GM19468 (cell line): ENCODE measurements at regions not wholly inside any gene's neighbourhood (a gene's known extent, or its start where the extent isn't known, plus 50 kb on each side); places are given as distances from the start of the nearest gene placed in this dataset.
"Not testable (repeated sequence)": the region's sequence is repeated elsewhere in the genome, so short reads cannot be mapped to it uniquely, and the experiment has no call there.

Experiments used
- ATAC-seq: cut with Tn5 transposase; IDR thresholded peaks from one replicate; pipeline ENCODE4 v1.9.1; 2021; ENCODE audit warnings: mild to moderate bottlenecking, moderate library complexity, moderate number of reproducible peaks; ENCODE audit not compliant: unreplicated experiment; ENCODE audit errors: extremely low read depth

DNA sequence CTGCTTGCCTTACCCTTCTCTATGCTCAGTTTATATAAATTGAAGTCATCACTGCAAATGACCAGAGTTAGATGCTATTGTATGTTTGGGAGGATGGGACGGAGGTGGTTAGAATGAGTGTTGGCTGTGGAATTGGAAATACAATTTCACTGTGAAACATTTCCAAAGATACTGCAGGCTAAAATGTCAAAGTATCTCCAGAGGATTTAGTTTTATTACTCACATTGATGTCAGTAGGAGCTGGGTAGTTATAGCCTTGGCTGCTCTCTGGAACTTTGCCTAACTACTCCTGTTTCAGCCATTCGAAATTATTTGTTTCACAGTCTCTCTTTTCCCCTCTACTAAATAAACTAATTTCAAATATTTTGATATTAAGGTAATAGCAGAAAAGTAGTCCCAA, 92.6 kb upstream of the PPP3CA start:
- ATAC-seq: no peak

DNA sequence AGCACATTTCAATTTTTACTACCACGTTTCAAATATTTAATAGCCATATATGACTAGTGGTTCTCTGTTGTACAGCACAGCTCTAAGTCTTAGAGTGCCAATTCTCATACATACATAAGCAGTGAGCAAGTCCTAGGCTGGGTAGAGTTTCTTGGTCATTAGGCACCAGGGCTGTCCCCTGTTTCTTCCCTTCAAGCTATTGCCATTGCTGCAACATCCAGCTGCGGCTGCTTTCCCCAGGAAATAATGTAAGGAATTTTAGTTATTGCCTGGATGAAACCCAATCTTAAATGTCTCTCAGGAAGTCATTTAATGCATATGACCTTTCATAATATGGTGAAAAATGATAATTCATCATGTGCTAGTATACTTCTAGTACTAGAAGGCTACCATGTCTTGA, 74.1 kb upstream of the PPP3CA start:
- ATAC-seq: no peak

DNA sequence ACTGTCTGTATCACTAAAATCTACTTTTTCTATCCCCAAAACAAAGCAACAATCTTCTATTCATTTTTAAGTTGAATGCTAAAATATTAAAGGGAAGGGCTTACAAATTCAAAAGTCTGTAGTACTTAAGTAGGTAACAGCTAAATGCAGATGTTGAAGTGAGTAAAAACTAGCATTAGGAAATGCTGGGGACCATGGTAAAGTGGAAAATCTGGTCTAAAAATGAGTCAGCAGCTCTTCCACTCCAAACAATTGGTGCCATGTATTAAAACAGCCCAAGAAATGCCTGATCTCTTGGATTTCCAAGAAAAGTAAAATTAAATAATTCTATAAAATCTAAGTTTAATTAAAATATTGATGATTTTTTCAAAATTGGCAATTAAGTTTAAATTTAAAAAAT, 73.3 kb upstream of the PPP3CA start:
- no peak for ATAC-seq

DNA sequence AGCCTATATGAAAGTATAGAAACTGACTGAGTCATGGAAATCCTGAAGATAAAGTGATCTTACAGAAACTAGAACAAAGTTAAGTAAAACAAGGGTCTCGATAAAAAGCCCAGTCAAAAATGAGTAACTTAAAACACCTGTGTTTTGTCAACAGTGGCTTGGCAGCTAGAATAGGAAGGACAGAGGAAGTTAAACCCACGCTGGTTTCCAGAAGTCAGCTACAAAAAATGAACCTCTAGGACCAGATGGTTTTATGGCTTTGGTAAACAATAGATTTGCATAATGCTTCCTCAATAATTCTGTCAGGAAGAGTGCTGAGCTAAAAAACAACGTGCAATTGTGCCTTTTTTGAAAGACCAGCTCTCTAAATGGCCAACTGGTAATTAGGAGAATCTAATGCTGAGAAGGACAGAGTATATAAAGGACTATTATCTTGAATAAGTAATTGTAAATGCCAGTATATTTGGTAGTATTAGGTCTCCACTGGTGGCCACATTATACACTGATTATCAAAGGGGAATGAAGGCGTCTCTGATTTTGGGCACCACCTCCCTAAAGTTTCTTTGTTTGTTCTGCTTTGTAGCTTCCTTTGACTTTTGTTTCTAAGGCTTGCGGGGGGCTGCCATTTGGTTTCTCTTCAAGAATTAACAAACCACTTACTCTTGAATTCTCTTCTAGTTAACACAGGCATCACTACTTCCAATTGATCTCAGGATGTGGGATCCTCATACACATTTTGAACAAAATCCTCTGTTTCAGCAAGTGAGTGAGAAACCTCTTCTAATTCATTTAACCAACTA, 72.2 kb upstream of the PPP3CA start:
- ATAC-seq: peak; percentile 54

DNA sequence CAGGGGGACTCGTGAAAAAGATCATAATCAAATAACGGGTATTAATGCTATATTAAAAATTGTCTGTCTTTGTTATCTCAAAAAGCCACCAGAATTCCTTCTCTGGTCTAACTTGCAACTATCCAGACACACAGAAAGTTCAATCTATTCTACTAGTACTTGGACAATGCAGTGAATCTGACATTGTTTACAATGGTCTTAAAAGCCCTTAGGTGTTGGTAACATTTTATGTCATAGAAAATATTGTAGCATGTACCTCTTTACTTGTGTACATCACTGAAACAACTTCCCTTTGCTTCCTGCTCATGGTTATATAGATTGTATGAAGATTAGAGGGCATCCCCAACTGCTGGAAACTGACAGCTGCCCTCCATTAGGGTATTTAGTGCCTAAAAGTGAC, 71.1 kb upstream of the PPP3CA start:
- no peak for ATAC-seq

DNA sequence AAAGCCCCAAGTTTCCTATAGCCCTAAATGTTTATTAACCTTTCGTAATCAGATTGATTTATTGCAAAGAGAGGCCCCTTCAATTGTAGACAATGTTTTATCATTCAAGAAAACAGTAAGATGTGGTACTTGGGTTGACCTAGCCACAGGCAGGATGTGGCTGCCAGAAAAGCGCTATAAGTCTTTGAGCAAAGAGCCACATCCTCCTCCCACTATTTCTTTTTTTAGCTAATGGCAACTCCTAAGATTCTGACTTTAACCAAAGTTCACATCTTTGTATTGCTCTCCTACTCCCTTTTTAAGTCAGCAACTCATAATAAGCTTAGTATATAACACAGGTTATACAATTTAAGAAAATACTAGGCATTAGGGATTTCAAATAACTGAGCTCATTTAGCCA, 70.7 kb upstream of the PPP3CA start:
- peak; percentile 77 for ATAC-seq

DNA sequence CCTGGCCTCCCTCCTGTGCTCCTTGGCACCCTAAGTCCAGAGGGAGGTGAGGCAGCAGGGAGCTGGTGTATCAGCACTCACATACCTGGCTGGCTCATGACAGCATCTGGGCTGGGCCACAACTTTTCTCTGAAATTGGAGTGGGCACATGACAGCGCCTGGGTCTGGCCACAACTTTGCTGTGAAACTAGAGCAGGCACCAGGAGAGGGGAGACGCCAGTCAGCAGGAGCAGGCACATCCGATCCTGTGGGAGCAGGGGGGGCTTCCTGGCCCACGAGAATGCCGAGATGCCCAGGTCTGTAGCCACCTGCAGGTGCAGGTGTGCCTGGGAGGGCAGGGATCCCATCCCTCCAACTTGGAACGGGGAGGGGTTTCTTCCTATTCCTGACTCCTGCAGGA, 69.7 kb upstream of the PPP3CA start:
- ATAC-seq: no peak

DNA sequence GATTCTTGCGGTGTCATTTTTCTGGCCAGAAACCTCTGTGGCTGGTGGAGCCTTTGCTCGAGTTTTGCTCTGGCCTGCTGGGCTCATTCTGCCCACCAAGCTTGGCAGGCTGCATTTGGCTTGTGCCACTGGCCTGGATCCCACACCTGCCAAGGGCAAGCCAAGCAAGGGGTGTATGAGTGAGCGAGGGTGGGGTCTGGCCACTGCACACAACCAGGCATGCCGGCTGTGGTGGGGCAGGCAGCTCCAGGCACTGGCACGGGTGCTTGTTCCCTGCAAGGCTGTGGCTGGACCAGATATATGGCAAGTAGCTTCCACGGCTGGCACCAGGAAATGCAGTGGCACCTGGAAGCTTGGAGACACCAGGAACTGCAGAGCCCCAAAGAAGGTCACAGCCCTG, 68.6 kb upstream of the PPP3CA start:
- no peak for ATAC-seq

DNA sequence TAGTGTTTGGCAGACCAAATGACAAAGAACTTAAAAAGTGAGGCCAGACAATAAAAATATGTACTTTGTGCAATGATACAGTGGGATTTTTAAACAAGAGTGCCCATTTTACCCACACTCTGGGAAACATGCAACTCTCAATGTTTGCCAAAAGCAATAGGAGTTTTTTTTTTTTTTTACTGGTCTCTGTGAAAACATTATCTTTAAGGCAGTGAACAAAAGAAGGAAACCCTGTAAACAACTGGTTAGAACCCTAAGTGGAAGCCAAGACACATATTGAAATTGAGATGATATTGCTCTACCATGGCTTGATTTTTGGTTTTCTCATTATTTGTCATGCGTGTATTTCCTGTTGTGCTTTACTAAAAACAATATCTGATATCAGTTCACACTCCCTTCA, 67.2 kb upstream of the PPP3CA start:
- ATAC-seq: no peak

DNA sequence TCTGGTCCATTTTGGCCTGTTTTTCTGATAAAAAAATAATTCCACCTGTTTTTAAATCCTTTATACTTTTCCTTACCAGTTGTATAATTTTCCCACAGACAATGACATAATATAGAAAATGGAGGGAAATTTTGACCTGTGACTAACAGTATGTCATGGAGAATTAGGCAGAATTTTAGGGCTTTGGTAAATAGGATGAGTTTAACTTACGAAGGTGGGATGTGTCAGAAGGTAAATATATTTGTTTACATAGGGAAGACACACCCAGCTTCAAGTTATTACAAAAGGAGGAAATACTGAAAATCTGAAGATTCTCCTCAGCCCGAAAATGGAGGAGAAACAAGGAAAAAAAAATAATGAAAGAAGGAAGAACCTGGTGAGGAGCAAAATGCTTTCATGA, 64.6 kb upstream of the PPP3CA start:
- ATAC-seq: no peak

DNA sequence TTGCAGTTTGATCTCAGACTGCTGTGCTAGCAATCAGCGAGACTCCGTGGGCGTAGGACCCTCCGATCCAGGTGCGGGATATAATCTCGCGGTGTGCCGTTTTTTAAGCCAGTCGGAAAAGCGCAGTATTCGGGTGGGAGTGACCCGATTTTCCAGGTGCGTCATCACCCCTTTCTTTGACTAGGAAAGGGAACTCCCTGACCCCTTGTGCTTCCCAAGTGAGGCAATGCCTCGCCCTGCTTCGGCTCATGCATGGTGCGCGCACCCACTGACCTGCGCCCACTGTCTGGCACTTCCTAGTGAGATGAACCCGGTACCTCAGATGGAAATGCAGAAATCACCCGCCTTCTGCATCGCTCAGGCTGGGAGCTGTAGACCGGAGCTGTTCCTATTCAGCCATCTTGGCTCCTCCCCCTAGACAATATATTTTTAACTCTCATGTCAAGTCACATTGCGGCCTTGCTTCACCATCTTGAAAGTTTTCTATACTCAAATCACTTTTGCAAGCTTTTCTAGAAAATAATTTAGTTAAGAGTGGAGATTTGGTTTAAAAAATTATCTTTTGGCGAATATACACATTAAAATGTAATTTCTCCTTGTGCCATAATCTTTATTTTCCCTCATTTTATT, 64.1 kb upstream of the PPP3CA start:
- not testable (repeated sequence) for ATAC-seq

DNA sequence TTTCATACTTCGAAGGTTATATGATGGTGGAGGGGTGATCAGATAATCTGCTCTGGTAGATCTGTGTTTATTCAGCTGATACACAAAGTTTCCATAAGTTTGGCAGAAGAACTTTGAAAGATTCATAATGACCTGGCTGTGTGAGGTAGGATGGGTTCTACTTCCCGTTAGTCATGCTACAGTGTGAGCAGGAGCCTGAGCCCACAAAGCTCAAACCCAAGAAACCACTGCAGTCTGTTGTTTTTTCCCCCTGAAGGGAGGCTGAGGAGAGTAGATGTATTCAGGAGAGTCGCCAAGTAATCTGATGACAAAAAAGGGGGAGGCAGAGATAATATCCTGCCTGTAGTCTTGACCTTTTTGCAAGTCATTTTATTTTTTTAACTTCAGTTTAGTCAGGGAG, 52.8 kb upstream of the PPP3CA start:
- no peak for ATAC-seq

DNA sequence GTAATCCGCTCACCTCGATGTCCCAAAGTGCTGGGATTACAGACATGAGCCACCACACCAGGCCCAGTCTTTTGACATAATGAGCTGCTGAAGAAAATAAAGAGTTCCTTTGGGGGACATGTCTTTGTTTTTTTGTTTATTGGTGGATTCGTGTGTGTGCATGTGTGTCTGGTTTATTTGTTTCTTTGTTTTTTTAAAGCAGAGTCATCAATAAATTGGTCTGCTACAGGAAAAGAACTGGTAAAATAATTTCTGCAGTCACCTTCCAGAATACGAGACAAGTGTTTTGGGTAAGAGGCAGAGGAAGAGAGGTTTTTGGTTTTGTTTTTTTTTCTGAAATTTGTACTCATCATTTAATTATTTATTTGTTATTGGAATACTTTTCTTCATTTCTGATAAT, 51.5 kb upstream of the PPP3CA start:
- no peak for ATAC-seq
